ENCODE measurements at regions not wholly inside any gene's neighbourhood (a gene's known extent, or its start where the extent isn't known, plus 50 kb on each side); places are given as distances from the start of the nearest gene placed in this dataset.
"Not testable (repeated sequence)": the region's sequence is repeated elsewhere in the genome, so short reads cannot be mapped to it uniquely, and the experiment has no call there.

DNA sequence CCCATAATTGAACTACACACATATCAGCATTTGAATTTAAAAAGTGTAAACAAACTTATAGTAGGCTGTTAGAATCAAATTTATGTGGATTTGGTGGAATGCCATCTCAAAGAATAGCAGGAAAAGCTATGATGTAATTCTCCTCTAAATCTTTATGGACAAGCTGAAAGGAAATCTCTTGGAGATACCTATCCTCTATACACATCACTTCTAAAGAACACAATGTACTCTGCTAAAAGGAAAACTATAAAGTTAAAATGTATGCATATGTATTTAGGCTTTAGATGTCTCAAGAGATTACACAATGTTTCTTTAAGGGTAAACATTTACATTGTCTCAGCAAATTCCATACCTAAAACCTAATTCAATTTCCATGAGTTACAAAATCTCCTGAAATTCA lies 323.3 kb downstream of the CRPPA start:
- no peak for DNase-seq (ENCODE audit: low read depth in 2 of 3, low spot score in 1 of 3)

DNA sequence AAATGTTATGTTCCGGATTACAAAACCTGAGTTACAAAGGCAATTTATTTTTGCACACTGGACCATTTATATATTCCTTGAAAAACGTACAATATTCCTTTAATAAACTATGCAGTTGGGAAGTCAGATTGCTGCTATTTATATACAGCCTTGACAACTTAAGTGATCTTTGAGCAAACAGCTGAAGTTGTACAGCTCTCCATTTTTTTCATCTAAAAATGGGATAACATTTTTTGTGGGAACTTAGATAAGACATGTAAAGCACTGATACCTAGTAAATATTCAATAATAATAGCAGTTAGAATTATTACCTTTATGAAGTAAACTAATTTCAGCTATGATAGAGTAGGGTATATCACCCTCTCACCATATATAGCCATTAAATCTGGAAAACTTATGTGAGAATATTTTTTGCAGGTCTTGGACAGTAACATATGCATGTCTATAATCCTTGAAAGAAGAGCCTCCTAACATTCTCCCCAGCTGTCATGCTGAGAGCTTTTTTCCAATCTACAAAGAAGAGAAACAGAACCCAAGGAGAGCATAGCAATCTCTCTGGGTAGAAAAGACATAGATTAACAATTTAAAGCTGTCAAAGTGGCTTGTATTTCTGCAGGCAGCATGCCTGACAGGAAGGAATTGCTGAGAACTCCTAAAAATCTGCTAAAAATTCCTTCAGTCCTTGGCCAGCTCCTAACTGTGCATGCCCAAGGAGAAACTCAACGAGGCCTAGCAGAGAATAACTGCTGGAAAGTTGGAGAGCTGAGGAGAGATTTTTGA lies 326.0 kb downstream of the CRPPA start:
- DNase-seq (ENCODE audit: low read depth in 2 of 3, low spot score in 1 of 3): no peak

DNA sequence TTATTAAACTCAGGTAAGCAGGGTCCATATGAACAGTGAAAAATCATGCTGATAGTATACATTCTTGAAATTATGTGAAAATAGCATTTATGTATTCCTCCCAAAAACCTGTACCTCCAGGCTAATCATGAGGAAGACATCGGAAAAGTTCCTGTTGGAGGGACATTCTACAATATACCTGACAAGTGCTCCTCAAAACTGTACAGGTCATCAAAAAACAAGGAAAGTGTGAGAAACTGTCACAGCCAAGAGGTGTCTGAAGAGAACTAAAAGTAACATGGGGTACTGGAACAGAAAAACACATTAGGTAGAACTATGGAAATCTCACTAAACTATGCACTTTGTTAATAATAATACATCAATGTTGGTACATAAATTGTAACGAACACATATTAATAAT lies 326.7 kb downstream of the CRPPA start:
- DNase-seq (ENCODE audit: low read depth in 2 of 3, low spot score in 1 of 3): no peak

DNA sequence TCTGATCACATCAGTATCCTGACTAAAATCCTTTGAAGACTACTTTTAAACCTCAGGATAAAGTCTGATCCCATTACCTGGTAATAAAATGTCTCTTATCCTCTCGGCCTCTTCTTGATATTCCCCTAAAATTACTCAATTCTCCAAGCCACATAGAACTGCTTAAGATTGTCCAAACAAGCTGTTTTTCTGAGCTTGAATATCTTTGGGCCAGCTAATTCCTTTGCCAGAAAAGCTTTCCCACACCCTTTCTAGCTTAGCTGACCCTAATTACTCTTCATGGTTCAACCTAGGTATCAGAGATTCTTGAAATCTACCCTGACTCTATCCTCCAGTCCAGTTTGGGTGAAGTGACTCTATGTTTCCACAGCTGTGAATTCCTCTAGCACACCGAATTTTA lies 328.6 kb downstream of the CRPPA start:
- no peak for DNase-seq (ENCODE audit: low read depth in 2 of 3, low spot score in 1 of 3)

DNA sequence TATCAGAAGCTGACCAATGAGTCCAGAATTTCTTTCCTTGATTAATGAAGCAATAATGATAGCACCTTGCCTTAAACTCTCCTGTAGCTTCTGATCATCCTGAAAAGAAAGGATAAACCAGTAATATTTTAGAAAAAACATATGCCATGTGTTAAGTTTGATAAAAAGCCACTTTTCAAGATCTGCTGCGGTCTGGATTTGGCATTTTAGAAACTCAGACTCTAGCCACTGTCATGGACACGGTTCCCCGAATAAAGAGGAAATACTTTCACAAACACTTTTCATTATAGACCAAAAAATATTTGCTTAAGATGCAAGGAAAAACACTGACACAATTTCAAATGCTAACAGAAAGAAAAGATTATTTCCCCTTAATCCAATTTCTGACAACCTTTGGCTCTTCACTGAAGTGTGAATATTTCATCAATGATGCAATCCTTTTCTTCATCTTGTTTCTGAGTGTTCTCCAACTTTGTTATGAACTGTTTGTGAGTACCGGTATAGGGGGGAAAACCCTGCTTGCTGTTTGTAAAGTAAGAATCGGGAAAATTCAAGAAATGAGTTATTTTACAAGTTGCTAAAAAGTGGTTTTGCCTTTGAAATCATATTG lies 329.5 kb downstream of the CRPPA start:
- no peak for DNase-seq (ENCODE audit: low read depth in 2 of 3, low spot score in 1 of 3)

DNA sequence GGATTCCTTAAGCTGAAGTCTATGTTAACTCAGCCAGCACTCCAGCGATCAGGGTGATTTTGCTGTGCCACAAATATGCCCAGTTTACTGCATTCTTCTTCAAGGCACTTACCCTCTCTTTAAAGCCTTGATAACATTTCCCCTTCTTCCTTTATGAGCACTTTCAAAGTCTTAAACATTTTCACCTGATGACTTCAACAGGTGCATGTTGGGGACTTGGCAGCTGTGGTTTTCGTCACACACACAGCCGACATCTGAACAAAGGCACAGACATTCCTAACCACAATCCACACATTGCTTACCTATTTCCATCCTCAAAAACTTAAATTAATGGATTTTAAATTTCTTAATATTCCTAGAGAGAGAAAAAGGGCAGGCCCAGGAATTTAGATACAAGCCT lies 331.5 kb downstream of the CRPPA start:
- DNase-seq (ENCODE audit: low read depth in 2 of 3, low spot score in 1 of 3): no peak

DNA sequence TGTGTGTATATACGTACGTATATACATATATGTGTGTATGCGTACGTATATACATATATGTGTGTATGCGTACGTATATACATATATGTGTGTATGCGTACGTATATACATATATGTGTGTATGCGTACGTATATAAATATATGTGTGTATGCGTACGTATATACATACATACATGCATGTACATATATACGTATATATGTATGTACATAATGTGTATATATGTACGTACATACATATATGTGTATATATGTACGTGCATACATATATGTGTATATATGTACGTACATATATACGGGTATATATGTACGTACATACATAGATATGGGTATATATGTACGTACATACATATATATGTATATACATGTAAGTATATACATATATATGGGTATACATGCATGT lies 332.1 kb downstream of the CRPPA start:
- no peak for DNase-seq (ENCODE audit: low read depth in 2 of 3, low spot score in 1 of 3)

DNA sequence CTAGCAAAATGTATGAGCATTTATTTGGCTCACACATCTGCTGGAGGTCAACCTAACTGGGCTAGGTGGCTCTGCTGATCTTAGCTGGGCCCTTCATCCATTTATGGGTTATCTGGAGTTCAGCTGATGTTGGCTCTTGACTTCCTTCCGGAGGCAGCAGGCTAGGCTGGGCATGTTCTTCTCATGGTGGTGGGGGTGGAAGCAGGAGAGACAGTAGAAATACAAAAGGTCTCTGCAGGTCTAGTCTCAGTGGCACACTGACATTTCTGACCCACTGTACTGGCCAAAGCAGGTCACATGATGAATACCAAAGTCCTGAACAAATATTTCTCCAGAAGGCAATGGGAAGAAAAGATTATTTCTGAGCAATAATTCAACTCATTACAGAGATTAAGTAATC lies 334.6 kb downstream of the CRPPA start:
- no peak for DNase-seq (ENCODE audit: low read depth in 2 of 3, low spot score in 1 of 3)

DNA sequence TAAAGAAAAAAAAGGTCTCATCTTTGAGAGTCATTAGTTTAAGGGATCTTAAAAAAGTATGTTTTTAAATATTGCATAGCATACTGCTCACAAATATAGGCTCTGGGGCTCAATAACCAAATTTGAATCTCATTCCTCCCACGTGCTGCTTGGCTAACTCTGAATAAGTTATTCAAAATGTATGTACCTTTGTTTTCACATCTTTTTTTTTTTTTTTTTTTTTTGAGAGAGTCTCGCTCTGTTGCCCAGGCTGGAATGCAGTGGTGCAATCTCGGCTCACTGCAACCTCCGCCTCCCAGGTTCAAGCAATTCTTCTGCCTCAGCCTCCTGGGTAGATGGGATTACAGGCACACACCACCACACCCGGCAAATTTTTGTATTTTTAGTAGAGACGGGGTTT lies 335.6 kb downstream of the CRPPA start:
- DNase-seq (ENCODE audit: low read depth in 2 of 3, low spot score in 1 of 3): not testable (repeated sequence)

DNA sequence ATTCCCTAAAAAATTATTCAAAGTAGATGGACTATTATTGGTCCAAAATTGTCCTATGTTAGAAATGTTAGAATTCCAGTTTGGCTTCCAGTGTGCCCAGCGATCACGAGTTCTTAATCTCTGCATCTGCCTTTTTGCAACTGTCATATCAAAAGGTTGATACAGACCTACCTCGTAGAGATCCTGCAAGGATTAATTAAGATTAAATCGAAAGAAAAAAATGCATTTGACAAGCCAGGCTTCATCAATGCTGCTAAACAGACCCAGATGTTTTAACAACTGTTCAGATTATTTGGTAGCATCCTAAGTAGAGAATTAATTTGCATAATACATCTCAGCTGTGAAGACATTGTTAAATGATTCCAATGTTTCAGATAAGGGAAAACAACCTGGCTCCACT lies 336.5 kb downstream of the CRPPA start:
- no peak for DNase-seq (ENCODE audit: low read depth in 2 of 3, low spot score in 1 of 3)

DNA sequence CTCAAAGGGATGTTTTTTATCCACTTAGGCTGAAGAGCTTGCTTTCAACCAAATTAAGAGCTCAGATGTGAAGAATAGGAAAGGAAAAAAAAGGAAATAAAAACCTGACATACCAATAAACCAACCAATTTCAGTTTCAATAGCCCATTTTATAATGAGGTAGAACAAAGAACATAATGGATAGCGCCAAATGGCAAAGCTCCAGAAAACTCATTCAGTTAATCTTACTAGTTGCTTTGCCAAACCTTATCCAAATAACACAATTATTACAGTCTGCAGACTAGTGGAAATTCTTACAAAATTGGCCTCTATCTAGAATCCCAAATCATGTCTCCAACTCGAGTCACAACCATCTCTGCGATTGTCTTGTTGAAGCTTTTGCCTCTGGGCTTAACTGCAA lies 337.0 kb downstream of the CRPPA start:
- DNase-seq (ENCODE audit: low read depth in 2 of 3, low spot score in 1 of 3): no peak

DNA sequence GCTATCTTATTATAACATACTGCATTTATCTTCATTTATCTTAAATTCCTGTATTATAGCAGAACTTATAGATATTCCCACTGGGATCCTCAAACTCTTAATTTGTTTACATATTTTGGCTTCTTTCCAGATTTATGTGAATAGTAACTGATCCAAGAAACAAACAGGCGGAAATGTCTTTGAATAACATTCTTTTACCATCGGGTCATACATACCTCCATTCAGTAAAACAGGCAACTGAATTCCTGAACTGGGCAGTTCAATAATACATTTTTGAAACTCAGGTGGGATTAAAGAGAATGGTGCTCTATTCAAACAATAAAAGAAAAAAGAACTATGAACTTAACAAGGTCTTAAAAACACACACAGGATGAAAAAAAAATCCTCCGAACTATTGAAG lies 337.4 kb downstream of the CRPPA start:
- no peak for DNase-seq (ENCODE audit: low read depth in 2 of 3, low spot score in 1 of 3)

DNA sequence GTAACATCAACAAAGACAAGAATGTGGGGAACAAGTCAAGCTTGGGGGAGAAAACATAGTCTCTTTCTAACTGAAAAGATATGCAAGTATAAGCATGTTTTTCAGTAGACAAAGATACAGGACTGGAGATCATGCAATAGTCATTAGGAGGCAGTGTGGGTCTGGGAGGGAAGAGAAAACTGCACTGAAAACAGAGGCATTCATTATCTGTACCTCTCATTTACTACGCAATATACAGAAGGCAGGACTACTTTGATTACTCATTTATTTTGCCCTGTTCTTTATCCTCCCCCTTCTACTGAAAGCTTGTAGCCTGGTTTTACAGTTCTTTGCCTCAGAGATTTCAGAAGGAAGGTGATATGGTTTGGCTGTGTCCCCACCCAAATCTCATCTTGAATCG lies 341.2 kb downstream of the CRPPA start:
- DNase-seq (ENCODE audit: low read depth in 2 of 3, low spot score in 1 of 3): no peak

DNA sequence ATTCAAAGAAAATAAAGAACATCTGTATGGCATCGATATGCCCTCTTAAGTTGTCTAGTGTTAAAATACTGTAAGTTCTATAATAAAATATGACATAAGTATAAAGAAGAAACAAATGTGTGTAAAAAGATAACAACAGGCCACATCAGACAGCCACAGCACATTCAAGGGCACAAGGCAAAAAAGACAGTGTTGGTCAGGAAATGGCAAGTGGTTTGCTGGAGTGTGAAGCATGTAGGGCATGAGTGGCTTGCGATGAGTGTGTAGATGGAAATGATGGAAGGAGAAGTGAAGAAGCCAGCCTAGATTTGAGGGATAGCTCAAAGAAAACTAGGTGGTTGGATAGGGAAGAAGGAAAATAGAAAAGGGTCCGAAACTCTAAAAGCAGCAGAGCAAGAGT lies 341.6 kb downstream of the CRPPA start:
- no peak for DNase-seq (ENCODE audit: low read depth in 2 of 3, low spot score in 1 of 3)

DNA sequence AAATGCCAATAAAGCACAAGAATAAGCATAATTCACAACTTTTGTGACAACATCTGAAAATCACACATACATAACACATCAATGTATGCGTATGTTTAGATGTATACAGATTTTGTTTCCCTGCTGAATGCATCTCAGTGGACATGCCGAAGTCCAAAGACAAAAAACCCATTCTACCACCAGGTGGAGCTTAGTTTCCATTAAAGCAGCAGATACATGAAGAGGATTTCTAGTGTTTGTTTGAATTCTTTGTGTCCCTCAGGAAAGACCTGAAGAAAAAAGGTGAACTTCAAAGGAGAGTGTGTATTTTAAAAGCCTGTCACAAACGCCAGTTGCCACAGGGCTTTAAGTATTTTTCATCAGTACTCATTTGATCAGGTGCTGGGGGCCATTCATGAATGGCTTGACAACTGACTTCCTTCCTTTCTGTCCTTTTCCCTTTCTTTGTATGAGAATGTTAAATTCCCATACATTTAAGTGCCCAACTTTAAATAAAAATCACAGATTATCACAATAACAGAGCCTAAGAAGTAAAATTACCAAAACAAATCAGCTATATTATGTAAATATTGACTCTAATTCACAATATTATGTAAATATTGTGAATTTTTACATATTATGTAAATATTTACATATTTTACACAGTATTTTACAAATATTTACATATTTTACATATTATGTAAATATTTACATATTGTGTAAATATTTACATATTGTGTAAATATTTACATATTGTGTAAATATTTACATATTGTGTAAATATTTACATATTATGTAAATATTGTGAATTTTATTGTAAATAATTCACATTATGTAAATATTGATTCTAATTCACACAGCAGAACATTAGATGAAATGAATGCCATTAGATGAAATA lies 343.0 kb downstream of the CRPPA start:
- peak in 1 of 3 donors; percentile 39 for DNase-seq (ENCODE audit: low read depth in 2 of 3, low spot score in 1 of 3)

DNA sequence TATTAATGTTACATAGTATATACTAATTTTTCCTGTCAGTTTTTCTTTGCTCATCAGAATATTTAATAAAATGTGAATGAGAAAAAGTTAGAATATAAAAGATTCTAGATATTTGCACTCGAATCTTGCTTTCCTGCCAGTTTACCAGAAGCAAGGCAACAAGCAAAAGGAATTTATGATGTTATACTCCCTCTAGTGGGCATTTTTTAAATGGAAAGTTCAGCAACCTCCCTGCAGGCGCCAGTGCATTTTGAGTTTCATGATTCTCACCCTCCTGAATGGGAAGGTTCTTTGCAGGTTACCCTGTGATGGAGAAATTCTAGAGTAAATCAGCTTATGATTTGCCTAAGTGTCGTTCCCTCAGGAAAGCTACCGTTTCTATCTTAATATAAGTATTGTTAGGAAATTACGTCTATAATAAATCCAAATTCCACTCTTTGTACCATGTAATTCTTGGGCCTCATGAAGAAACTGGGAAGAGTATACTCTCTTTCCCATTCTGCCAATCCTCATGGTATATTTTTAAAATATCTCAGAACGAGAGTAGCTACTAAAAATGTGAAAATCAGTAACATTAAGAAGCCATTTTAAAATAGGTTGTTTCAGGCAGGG lies 350.0 kb downstream of the CRPPA start:
- peak in 1 of 3 donors; percentile 2 for DNase-seq (ENCODE audit: low read depth in 2 of 3, low spot score in 1 of 3)

DNA sequence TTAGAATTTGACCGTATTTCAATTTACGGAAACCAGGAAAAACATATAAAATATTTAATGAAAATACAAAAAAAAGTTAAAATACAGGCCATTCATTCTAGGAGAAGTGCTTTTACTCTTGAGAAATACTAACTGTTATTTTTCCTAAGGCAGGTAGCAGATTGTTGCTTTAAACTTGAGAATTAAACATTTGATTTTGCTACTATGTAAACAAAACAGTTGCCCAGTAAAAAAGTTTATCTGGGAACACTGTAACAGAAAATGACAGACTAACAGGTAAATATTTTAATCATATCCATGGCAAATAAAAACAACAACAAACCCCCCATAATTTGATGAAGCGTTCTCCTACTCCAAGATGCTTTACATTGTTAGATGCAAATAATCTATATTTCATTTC lies 350.5 kb downstream of the CRPPA start:
- DNase-seq (ENCODE audit: low read depth in 2 of 3, low spot score in 1 of 3): no peak

DNA sequence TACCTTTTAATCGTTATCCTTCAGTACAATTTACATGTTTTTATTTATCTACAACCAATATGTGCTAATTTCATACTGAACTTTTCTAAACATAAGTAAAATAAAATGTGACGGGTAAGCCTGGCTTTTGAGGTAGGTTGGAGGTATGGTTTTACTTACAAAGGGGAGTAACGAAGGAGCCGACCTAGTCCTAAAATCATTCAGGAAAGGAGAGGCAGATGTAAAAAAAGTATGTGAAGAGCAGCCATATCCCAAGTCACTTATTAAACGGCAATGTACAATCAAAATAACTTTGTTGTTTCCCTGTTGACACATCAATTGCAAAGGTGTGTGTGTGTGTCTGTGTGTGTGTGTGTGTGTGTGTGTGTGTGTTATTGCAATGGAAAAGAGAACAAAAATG lies 351.3 kb downstream of the CRPPA start:
- no peak for DNase-seq (ENCODE audit: low read depth in 2 of 3, low spot score in 1 of 3)

DNA sequence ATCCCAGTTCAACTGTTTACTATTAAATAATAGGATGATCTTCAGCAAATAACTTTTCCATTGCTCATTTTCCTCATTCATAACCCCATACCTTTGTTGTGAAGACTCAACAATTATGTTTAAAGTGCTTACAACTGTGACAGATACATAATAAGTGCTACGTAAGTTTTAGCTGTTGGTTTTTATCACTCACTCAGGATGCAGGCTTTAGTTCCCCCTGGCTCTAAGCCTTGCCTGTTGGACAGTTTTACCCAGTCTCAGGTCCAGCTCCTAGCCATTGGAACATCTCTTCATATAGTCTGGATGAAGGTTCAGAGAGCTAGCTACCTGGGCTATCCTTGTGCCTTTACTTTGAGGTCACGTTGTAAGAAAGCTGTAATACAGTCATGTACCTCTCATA lies 353.2 kb downstream of the CRPPA start:
- no peak for DNase-seq (ENCODE audit: low read depth in 2 of 3, low spot score in 1 of 3)

DNA sequence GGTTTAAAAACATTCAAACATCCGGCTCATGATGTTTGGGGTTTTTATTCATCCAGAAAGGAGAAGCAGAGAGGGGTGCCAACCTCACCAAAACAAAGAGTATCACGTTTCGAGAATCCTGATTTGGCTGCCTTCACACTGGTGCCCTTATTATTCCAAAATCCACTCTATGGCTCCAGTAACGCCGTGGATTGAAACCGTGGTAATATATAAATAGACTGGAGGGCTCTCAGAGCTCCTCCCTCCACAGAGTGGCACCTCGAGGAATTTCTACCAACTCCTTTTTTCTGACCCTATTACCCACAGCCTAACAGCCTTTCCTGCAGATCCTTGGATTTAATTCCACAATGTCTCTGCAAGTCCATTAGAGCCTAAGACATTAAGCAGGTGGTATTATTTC lies 353.6 kb downstream of the CRPPA start:
- DNase-seq (ENCODE audit: low read depth in 2 of 3, low spot score in 1 of 3): no peak

DNA sequence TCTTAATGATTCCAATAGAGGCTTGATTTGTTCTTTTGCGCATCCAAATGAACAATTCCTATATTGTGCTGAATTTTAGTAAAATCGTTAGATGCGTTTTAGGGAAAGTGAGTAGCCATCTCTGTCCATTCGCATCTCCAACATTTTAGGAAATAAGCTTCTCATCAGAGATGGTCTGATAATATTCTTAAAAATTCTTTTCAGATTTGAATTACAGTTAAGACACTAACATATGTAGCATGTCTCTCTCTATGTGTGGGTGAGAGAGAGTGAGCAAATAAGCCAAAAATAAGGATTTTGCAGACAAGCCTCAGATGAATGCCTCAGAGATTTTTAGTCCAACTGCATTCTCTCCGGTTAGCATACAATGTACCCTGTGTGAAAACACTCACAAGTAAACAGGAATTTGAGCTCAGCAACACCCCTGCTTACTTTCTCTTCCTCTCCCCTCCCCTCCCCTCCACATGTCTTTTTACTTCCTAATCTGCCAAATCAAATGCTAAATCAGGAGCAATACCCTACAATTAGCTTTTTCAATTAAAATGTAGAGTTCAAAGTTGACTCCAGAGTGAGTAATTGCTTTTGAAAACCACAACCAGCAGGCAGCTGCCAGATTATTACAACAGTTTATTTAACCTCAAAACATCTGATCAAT lies 354.4 kb downstream of the CRPPA start:
- DNase-seq (ENCODE audit: low read depth in 2 of 3, low spot score in 1 of 3): no peak

Measured in stimulated activated CD4-positive, alpha-beta T cell treated with anti-CD3 and anti-CD28 coated beads, Interleukin-12 subunit alpha, Interleukin-12 subunit beta, amount 100 ng/mL, for 48 hours (primary cell).